Colon (tissue), 2 donors: ENCODE measurements at regions not wholly inside any gene's neighbourhood (a gene's known extent, or its start where the extent isn't known, plus 50 kb on each side); places are given as distances from the start of the nearest gene placed in this dataset.

Source experiments
- FAIRE-seq: peaks from 2 replicates; lab custom pipeline; 2012; peaks lifted over from hg19 to GRCh38; lab: Jason Lieb, UNC
- donor health status: control.
- donor health status: control.

GRCh38 chr10:2852574-2853323 lies 214.6 kb upstream of the PFKP start:
- no peak for FAIRE-seq

DNA sequence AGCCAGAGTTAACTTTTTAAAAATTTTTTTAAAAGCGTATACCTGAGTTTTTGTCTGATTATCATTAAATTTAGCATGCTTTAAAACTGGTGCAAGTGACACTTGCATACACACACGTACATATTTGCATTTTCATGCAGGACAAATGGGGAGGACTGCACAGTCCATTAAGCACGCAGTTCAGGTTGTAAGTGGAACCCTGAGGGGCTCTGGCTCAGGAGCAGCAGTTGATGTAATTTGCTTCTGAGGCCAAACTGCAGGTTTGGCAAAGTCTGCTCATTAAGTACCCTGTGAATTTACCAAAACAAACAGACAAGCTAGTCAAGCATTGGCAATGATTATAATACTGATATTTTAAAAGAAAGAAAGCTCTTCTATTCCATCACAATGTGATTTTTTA lies 215.8 kb upstream of the PFKP start:
- FAIRE-seq, result no peak

DNA sequence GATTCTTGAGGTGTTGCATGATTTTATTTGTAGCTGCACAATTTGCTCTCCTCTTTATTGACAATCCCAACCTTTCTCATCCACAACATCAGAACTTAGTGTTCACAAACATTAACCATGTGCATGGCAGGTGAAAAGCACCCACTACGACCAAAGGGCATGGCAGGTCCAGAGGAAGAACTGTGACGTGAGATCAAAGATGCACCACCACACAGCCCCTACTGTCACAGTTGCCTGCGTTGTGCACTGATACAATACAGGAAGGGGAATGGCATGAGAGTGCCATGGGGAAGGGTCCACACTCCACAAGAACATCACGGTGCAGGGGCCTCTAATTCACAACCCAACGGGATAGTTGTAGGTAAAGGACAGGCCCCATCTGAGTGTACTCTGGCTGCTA lies 217.1 kb upstream of the PFKP start:
- no peak for FAIRE-seq

- FAIRE-seq, result no peak
Observed at GRCh38 chr10:2844925-2845324, 222.4 kb upstream of the PFKP start.

DNA sequence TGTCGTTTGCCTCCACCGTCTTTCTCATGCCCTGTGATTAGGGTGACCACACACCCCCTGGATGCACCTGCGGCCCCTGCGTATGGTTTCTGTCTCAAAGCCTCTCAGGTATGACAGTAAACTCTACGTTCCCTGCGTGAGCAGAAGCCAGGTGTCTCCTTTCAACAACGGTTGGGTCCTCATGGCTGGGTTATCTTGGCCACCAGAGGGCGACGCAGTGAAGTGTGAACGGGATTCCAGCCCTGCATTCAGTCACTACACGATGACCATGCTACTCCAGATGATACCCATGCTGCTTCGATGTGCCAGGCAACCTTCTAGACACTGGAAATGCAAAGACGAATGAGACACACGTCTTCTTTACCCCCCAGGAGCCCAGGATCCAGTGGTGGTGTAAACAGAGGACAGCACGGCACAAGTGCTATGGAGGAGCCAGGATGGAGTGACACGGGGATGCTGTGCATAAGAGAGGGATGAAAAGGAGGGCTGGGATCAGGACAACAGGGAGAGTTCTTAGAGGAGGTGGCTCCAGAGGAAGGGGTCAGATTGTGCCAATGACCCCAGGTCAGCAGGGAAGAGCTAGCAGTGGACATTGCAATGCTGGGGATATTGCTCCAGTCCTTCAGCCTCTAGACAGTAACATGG lies 228.1 kb upstream of the PFKP start:
- FAIRE-seq, result no peak

DNA sequence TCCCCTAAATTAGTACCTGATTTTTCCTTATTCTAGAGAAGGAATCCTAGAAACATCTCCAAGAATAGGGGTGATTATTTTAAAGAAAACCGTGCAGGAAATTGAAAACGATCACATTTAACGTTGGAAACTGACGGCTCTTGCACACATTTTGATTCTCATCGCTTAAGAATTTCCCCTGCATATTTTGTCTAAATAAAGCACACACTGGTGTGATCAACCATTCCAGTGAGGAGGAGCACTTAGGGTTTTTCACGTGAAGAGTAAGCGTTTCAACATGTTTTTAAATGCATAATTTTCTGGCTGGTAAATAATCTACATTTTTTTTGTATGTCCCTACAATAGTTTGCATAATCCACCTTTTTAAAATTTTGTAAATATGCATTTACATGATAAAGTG lies 229.7 kb upstream of the PFKP start:
- FAIRE-seq, result no peak

GRCh38 chr10:2836921-2837662 lies 230.3 kb upstream of the PFKP start:
- FAIRE-seq, result no peak

- FAIRE-seq, result no peak
Observed at GRCh38 chr10:2834214-2834613, 233.1 kb upstream of the PFKP start.

DNA sequence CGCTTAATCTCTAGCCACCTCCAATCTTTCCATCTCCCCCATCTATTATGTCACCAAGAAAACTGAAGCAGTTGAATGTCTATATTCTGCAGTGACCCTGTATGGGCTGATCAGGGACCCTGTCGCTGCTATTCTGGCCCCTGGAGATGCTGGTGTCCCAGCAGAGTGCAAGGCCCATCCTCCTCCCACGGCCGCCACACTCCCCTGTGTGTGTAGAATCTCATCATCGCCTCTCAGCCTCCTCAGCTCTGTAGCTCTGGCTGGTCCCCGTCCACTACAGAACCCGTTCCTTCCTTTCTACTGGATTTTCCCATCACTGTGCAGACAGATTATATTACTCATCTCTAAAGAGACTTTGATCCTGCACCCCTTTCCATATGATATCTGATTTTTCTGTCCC lies 235.8 kb upstream of the PFKP start:
- no peak for FAIRE-seq

- FAIRE-seq, result no peak
Observed at GRCh38 chr10:2828741-2829140, 238.6 kb upstream of the PFKP start.

GRCh38 chr10:2826675-2827074 lies 240.7 kb upstream of the PFKP start:
- no peak for FAIRE-seq

DNA sequence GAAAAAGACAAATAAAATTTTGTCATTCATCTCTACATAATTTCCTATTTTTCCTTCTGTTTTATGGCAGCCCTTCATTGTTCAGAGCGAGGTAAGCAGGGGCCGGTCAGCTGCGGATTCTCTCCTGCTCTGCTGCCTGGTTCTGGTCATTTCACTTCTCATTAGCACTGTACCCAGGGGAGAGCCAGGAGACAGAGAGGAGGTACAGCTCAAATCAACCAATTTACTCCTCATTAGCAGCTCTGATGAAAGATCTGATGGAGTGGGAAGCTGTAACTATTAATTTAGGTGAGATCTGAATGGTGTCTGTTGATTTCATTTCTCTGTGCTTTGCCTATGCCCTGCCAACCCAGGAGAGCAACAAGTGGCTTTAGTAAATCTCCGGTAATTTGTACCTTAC lies 241.5 kb upstream of the PFKP start:
- FAIRE-seq, result no peak

DNA sequence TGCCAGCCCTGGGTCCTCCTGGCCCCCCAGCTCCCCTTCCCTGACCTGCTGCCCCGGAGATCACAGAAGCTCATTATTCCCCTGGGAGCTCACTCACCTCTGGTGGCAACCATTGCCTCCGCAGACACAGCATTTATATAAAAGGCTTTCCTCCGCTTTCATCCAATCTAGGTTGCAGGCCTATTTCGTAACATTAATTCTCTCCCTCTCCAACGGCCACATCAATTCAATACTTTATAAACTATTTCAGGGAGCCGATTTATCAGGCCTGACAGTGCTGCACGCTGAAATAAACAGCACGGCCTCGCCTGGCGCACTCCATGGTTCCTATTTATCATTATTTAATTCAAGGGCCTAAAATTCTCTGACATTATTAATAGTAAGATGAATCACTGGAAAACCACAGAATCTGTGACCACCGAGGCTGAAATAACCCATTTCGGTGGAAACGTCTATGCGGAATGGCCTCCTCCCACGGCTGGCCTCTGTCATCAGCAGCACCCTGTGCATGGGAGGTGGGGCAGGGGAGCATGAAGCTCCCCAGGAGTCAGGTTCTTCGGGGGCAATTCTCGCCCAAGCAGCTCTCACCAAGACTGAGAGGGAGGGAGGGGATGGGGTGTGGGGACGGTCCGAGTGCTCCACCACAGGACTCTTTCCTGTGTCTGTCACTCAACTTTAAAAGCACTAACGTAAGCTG lies 249.3 kb upstream of the PFKP start:
- FAIRE-seq, result no peak

DNA sequence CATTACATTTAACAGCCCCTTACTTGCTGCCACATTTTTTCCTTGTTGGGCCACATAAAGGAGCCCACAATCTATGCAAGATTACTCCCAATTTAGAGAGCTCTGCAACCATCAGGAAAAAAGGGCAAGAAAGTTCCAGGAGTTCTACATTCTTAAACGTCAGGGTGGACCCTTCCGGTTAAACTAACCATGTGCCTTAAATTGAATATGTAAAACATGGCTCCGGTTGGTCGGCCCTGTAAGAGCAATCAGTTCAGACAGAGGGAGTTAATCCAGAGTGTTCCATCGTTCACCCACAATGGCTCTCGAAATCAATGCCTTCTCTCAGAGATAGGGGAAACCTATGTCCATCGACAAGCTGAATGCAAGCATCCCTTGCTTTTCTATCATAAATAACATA lies 253.7 kb upstream of the PFKP start:
- no peak for FAIRE-seq

DNA sequence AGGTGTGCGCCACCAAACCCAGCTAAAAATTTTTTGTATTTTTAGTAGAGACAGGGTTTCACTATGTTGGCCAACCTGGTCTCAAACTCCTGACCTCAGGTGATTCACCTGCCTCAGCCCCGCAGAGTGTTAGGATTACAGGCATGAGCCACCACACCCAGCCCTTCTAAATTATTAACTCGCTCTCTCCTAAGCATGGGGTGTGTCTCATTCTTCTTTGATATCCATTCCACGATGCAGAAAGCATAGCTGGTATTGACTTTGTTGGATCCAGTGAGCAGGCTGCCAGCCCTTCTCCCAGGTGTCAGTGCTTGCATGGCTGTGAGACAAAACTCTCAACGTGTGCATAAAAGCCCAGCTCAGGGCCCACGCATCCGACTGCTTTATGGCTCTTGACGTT lies 254.1 kb upstream of the PFKP start:
- FAIRE-seq, result no peak

GRCh38 chr10:2812631-2813030 lies 254.7 kb upstream of the PFKP start:
- no peak for FAIRE-seq

DNA sequence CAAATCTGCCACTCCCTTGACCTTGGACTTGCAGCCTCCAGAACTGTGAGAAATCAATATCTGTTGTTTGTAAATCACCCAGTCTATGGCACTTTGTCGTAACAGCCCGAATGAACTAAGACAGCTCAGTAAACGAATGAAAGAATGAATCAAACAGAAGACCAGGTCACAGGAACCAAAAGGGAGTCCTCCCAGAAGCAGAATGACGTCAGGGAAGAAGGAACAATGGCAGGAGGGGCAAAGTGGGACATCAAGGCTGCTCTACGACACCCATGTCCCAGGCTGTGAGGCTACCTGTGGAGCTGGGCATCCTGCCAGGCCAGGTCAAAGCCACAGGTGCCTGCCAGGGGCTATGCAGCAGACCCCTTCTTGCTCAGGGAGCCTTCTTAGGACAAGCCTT lies 267.2 kb upstream of the PFKP start:
- FAIRE-seq, result no peak

DNA sequence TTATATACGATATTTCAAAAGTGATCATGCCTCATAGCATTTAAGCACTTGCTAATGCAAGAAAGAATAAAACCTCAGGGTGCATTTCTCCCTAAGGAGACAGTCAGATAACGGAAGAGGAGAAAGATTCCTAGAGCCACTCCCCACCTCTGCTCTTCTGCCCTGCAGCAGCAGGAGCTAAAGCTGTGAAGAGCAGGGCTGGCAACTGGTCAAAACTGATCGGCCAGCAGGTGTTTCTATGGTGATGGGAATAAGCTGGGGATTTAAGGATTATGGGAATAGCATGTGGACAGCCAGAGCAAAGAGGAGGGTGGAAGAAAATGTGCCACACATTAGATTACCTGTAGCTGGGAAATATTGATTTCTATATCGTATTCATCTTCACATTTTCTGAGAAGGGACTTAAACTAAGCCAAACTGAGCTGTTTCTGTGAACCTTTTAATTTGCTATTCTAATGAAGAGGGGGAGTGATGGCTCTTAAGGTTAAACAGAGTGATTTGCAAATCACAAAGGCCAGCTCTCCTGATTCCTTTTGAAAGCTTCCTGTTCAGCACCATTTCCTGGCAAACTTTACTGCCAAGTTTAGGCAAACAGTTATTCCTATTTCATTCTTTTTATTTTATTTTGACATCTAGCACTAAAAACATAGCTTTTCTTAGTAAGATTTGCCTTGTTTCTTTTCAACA lies 268.9 kb upstream of the PFKP start:
- no peak for FAIRE-seq

DNA sequence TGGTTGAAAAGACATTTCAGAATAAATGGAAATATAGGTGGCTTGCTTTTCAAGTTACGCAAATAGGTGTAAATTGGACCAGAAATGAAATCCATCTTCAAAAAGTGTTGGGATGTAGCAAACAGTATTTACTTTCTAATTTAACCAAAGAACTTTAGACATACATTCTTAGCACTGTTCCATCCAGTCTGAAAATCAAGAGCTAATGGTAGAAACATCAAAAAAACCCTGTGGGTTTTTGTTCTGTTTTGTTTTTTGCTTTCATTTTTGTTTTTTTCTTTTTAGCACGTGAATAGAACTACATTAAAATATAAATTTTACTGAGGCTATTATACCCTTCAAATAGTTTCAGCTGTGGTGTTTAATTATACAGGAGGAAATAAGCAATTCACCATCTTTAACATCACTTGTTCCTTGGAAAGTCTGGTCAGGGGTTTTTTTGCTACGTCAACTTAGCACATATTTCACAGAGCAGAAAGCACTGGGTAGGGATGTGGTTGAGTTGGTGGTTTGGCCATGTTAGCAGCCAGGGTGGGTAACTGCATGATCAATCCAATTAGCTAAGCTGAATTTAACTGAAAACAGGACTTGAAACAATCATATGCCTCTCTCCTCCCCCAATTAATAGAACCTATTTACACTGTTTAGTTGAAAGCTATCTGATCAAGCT lies 275.4 kb upstream of the PFKP start:
- no peak for FAIRE-seq

DNA sequence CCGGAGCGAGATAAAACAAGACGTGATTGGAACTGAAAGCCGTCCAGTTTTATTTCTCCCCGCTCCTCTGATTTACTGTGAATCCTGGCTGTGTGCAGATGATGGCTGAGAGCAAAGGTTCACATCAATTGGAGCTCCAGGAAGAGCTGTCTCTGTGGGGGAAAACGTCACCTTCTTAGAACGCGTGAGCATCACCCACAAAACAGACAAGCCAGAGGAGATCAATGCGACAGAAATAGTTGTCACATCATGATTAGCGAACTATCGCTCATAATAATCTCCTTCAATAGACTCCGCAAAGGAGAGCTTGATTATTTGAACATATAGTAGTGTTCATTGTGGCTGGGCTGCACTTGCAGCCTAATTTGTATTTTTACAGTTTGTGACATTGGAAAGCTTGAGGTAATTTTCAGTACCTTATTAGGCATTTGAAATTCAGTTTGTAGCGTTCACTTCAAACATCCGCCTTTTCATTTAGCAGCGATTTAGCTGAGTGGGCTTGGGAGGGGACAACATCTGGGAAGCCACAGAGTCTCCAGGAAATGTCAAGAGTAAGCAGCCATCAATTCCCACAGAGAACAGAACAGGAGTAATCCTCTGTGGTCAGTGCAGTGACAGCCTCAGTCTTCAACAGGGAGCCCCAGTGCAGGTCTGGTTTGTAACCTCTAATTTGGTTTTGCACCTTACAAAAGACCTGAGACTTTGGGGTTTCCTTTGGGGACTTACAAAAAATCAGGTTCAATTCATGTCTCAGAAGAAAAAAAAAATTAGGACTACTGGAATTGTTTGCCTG lies 276.8 kb upstream of the PFKP start:
- no peak for FAIRE-seq

GRCh38 chr10:2786251-2786650 lies 281.1 kb upstream of the PFKP start:
- no peak for FAIRE-seq
